Activated naive CD8-positive, alpha-beta T cell treated with anti-CD3 and anti-CD28 coated beads for 36 hours (primary cell): ENCODE measurements at regions not wholly inside any gene's neighbourhood (a gene's known extent, or its start where the extent isn't known, plus 50 kb on each side); places are given as distances from the start of the nearest gene placed in this dataset.

Source experiments
- DNase-seq: peaks from one replicate; pipeline ENCODE4 v3.0.0; 2021
- H3K27ac Mint-ChIP-seq: one replicate; pipeline ENCODE4 v1.8.0; 2022; ENCODE audit warnings: mild to moderate bottlenecking, moderate library complexity, mixed read lengths
- H3K27me3 Mint-ChIP-seq: one replicate; pipeline ENCODE4 v1.8.0; 2022; ENCODE audit warnings: mild to moderate bottlenecking, mixed read lengths
- H3K36me3 Mint-ChIP-seq: one replicate; pipeline ENCODE4 v1.8.0; 2021; ENCODE audit warnings: mild to moderate bottlenecking, mixed read lengths
- H3K4me1 Mint-ChIP-seq: one replicate; pipeline ENCODE4 v1.8.0; 2021; ENCODE audit warnings: mixed read lengths
- H3K4me3 Mint-ChIP-seq: one replicate; pipeline ENCODE4 v1.8.0; 2022; ENCODE audit warnings: mild to moderate bottlenecking, moderate library complexity, mixed read lengths
- H3K9me3 Mint-ChIP-seq: one replicate; pipeline ENCODE4 v1.8.0; 2022; ENCODE audit warnings: mixed read lengths

GRCh38 chr1:243903041-243903440 lies 53.0 kb upstream of the AKT3 start:
- Mint-ChIP-seq H3K36me3 (no peaks in the 10 kb centered on the region), H3K27me3 (peaks cover 19% of the 10 kb centered on the region), H3K4me1 (no peaks in the 10 kb centered on the region), H3K9me3 (no peaks in the 10 kb centered on the region), H3K27ac (no peak overlapping the region), H3K4me3 (no peak overlapping the region)
- no peak for DNase-seq

DNA sequence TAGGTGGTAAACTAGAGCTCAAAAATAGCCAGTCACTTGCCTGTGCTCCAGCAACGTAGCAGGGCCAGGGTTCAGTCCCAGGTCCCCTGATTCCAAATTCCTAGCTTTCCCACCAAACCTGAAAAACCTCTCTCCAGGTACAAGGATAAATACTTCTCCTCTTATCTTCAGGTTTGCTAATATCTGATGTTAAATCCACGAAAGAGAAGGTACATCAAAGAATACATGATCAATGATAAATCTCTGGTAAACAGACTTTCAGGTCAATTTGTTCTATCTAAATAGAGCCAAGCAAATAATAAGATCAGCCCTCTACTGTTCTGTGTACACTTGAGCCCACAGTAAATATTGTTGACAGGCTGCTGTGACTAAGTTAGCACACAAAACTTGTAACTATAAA lies 52.1 kb upstream of the AKT3 start:
- no peaks in the 10 kb centered on the region for H3K36me3 Mint-ChIP-seq
- H3K27ac Mint-ChIP-seq: no peak overlapping the region
- H3K4me1 Mint-ChIP-seq: no peaks in the 10 kb centered on the region
- no peaks in the 10 kb centered on the region for H3K9me3 Mint-ChIP-seq
- DNase-seq: no peak
- no peak overlapping the region for H3K4me3 Mint-ChIP-seq
- peaks cover 15% of the 10 kb centered on the region for H3K27me3 Mint-ChIP-seq
